ENCODE measurements at regions not wholly inside any gene's neighbourhood (a gene's known extent, or its start where the extent isn't known, plus 50 kb on each side); places are given as distances from the start of the nearest gene placed in this dataset.

DNA sequence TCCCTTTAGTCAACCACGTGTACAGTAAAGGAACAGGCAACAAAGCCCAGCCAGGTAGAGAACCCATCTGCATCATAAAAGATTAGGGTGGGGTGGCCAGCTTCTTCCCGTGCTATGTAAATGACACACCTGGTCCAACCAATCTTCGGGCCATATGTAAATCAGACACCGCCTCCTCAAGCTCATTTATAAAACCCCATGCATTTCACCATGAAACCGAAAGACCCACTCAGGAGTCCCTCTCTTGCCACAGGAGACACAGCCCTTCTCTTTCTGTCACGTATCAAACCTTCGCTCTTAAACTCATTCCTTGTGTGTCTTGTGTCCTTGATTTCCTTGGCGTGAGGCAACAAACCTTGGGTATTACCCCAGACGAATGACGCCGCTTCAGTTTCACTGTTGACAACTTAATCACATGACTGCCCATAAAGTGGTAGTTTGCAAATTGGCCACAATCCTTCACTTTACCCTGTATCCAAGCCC, 59.8 kb upstream of the TBPL2 start:
- Histone ChIP-seq H3K36me3 (ENCODE audit: control insufficient read depth in 2 of 2, insufficient read depth in 2 of 2, low read length in 2 of 2) (no peaks in the 10 kb centered on the region), H3K27ac (ENCODE audit: low read length) (no peak overlapping the region), H3K9ac (ENCODE audit: low read length in 2 of 2) (no peak overlapping the region), H3K4me3 (ENCODE audit: low read length in 2 of 2) (no peak overlapping the region), H3K27me3 (ENCODE audit: control insufficient read depth in 1 of 2, insufficient read depth in 2 of 2, low read length in 2 of 2) (peaks cover 2% of the 10 kb centered on the region in 2 donors), H3K9me3 (ENCODE audit: control insufficient read depth in 2 of 2, low read length in 2 of 2) (no peaks in the 10 kb centered on the region), H3K4me1 (ENCODE audit: control insufficient read depth, insufficient read depth, low read length) (no peaks in the 10 kb centered on the region)

DNA sequence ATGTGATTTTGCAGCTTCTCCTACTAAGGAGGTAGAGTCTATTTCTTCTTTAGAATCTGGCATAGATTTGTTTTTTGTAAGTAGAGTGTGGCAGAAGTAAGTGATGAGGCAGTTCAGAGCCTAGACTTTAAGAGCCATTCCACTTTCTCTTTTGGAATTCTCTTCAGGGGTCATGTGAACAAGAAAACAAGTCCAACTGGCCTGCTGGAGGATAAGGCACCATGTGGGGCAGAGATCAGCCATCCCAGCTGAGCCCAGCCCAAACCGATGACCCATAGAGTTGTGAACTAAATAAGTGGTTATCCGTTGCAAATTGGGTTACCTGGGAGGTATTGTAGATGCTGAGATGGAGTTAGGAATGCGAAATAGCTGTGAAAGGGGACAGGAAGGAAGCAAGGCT, 60.3 kb upstream of the TBPL2 start:
- H3K9me3 ChIP-seq (ENCODE audit: control insufficient read depth in 2 of 2, low read length in 2 of 2) = no peaks in the 10 kb centered on the region
- no peak overlapping the region for H3K9ac ChIP-seq (ENCODE audit: low read length in 2 of 2)

DNA sequence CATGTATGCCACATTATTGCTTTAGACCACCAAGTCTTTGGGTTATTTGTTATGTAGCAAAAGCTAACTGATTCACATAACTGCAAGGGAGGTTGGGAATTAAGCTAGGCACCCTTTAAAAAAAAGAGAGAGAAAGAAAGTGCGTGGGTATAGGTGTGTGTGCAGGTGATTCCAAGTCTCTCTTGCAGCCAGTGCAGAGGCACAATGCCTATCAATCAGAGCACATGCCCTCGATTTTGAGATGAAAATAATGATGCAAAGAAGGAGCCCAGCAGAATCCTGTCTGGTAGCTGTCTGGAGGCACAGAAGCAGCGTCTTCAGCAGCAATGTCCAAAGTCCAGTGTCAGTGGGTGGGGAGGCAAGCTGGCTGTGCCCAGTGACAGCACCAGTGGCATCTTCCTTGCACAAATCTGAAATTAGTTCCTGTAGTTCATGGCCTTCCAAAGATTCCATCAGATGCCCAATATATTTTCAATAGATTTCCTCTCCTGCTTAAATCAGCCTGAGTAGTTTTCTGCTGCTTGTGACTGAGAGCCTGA, 62.4 kb upstream of the TBPL2 start:
- H3K9me3 ChIP-seq (ENCODE audit: control insufficient read depth in 2 of 2, low read length in 2 of 2) = no peaks in the 10 kb centered on the region
- H3K27me3 ChIP-seq (ENCODE audit: control insufficient read depth in 1 of 2, insufficient read depth in 2 of 2, low read length in 2 of 2) = peaks cover 2% of the 10 kb centered on the region in 2 donors
- H3K4me3 ChIP-seq (ENCODE audit: low read length in 2 of 2) = no peak overlapping the region
- H3K27ac ChIP-seq (ENCODE audit: low read length) = no peak overlapping the region
- H3K4me1 ChIP-seq (ENCODE audit: control insufficient read depth, insufficient read depth, low read length) = no peaks in the 10 kb centered on the region
- no peaks in the 10 kb centered on the region for H3K36me3 ChIP-seq (ENCODE audit: control insufficient read depth in 2 of 2, insufficient read depth in 2 of 2, low read length in 2 of 2)
- no peak overlapping the region for H3K9ac ChIP-seq (ENCODE audit: low read length in 2 of 2)

More for the DNA sequence above, 60.3 kb upstream of the TBPL2 start:
- Histone ChIP-seq H3K4me3 (ENCODE audit: low read length in 2 of 2) (no peak overlapping the region), H3K4me1 (ENCODE audit: control insufficient read depth, insufficient read depth, low read length) (no peaks in the 10 kb centered on the region), H3K27me3 (ENCODE audit: control insufficient read depth in 1 of 2, insufficient read depth in 2 of 2, low read length in 2 of 2) (peaks cover 2% of the 10 kb centered on the region in 2 donors), H3K27ac (ENCODE audit: low read length) (no peak overlapping the region), H3K36me3 (ENCODE audit: control insufficient read depth in 2 of 2, insufficient read depth in 2 of 2, low read length in 2 of 2) (no peaks in the 10 kb centered on the region)

GRCh38 chr14:55505846-55506245, 65.4 kb upstream of the TBPL2 start:
- H3K4me3 ChIP-seq (ENCODE audit: low read length in 2 of 2) = no peak overlapping the region
- H3K27ac ChIP-seq (ENCODE audit: low read length) = no peak overlapping the region
- no peaks in the 10 kb centered on the region for H3K4me1 ChIP-seq (ENCODE audit: control insufficient read depth, insufficient read depth, low read length)
- no peak overlapping the region for H3K9ac ChIP-seq (ENCODE audit: low read length in 2 of 2)
- no peaks in the 10 kb centered on the region for H3K36me3 ChIP-seq (ENCODE audit: control insufficient read depth in 2 of 2, insufficient read depth in 2 of 2, low read length in 2 of 2)
- peaks cover 0 to under 1% of the 10 kb centered on the region in 2 donors for H3K9me3 ChIP-seq (ENCODE audit: control insufficient read depth in 2 of 2, low read length in 2 of 2)
- H3K27me3 ChIP-seq (ENCODE audit: control insufficient read depth in 1 of 2, insufficient read depth in 2 of 2, low read length in 2 of 2) = peaks cover 0 to under 1% of the 10 kb centered on the region in 2 donors

- no peaks in the 10 kb centered on the region for H3K36me3 ChIP-seq (ENCODE audit: control insufficient read depth in 2 of 2, insufficient read depth in 2 of 2, low read length in 2 of 2)
- H3K4me3 ChIP-seq (ENCODE audit: low read length in 2 of 2) = no peak overlapping the region
- no peaks in the 10 kb centered on the region for H3K27me3 ChIP-seq (ENCODE audit: control insufficient read depth in 1 of 2, insufficient read depth in 2 of 2, low read length in 2 of 2)
- H3K9me3 ChIP-seq (ENCODE audit: control insufficient read depth in 2 of 2, low read length in 2 of 2) = peaks cover 0 to 3% of the 10 kb centered on the region in 2 donors
- no peak overlapping the region for H3K27ac ChIP-seq (ENCODE audit: low read length)
- H3K9ac ChIP-seq (ENCODE audit: low read length in 2 of 2) = no peak overlapping the region
- no peaks in the 10 kb centered on the region for H3K4me1 ChIP-seq (ENCODE audit: control insufficient read depth, insufficient read depth, low read length)
These were observed 68.3 kb upstream of the TBPL2 start for GRCh38 chr14:55508676-55509075.

DNA sequence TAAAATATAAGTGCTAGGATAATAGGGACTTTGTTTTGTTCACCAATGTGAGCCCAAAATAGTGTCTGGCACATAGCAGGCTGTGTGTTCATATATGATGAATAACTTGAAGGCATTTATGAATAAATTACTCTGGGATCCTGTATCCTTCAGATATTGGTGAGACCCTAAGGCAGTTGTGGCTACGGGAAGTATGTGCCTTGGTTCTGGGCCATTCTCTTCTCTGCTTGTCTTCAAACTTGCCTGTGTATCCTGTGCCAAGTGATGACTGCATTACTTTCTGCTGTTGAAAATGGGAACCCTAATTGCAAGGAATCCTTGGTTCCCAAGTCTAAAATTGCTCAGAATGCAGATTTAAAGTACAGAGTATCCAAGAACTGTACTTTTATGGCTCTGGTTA, 67.6 kb upstream of the KTN1 start:
- Histone ChIP-seq H3K9me3 (ENCODE audit: control insufficient read depth in 2 of 2, low read length in 2 of 2) (peaks cover 0 to 3% of the 10 kb centered on the region in 2 donors), H3K9ac (ENCODE audit: low read length in 2 of 2) (no peak overlapping the region), H3K27ac (ENCODE audit: low read length) (no peak overlapping the region), H3K27me3 (ENCODE audit: control insufficient read depth in 1 of 2, insufficient read depth in 2 of 2, low read length in 2 of 2) (no peaks in the 10 kb centered on the region), H3K4me3 (ENCODE audit: low read length in 2 of 2) (no peak overlapping the region), H3K4me1 (ENCODE audit: control insufficient read depth, insufficient read depth, low read length) (peaks cover 3% of the 10 kb centered on the region), H3K36me3 (ENCODE audit: control insufficient read depth in 2 of 2, insufficient read depth in 2 of 2, low read length in 2 of 2) (no peaks in the 10 kb centered on the region)

DNA sequence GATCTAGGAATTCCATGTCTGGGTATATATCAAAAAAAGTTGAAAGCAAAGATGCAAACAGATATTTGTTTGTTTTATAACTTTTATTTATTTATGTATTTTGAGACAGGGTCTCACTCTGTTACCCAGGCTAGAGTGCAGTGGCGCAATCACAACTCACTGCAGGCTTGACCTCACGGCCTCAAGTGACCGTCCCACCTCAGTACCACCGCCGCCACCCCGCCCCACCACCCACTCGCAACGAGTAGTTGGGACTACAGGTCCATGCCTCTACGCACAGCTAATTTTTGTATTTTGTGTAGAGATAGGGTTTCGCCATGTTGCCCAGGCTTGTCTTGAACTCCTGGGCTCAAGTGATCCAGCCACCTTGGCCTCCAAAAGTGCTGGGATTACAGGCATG, 66.5 kb upstream of the KTN1 start:
- no peak overlapping the region for H3K4me3 ChIP-seq (ENCODE audit: low read length in 2 of 2)
- no peak overlapping the region for H3K27ac ChIP-seq (ENCODE audit: low read length)
- peaks cover 3% of the 10 kb centered on the region for H3K4me1 ChIP-seq (ENCODE audit: control insufficient read depth, insufficient read depth, low read length)
- no peaks in the 10 kb centered on the region for H3K36me3 ChIP-seq (ENCODE audit: control insufficient read depth in 2 of 2, insufficient read depth in 2 of 2, low read length in 2 of 2)
- no peak overlapping the region for H3K9ac ChIP-seq (ENCODE audit: low read length in 2 of 2)
- H3K9me3 ChIP-seq (ENCODE audit: control insufficient read depth in 2 of 2, low read length in 2 of 2) = peaks cover 0 to 3% of the 10 kb centered on the region in 2 donors
- H3K27me3 ChIP-seq (ENCODE audit: control insufficient read depth in 1 of 2, insufficient read depth in 2 of 2, low read length in 2 of 2) = no peaks in the 10 kb centered on the region

- Histone ChIP-seq H3K27me3 (ENCODE audit: control insufficient read depth in 1 of 2, insufficient read depth in 2 of 2, low read length in 2 of 2) (no peaks in the 10 kb centered on the region), H3K36me3 (ENCODE audit: control insufficient read depth in 2 of 2, insufficient read depth in 2 of 2, low read length in 2 of 2) (no peaks in the 10 kb centered on the region), H3K9me3 (ENCODE audit: control insufficient read depth in 2 of 2, low read length in 2 of 2) (peaks cover 0 to 3% of the 10 kb centered on the region in 2 donors), H3K4me3 (ENCODE audit: low read length in 2 of 2) (peak overlapping the region in 1 of 2 donors; percentile 52), H3K4me1 (ENCODE audit: control insufficient read depth, insufficient read depth, low read length) (peaks cover 3% of the 10 kb centered on the region), H3K27ac (ENCODE audit: low read length) (no peak overlapping the region), H3K9ac (ENCODE audit: low read length in 2 of 2) (no peak overlapping the region)
These were observed 65.1 kb upstream of the KTN1 start for GRCh38 chr14:55514819-55515490.

DNA sequence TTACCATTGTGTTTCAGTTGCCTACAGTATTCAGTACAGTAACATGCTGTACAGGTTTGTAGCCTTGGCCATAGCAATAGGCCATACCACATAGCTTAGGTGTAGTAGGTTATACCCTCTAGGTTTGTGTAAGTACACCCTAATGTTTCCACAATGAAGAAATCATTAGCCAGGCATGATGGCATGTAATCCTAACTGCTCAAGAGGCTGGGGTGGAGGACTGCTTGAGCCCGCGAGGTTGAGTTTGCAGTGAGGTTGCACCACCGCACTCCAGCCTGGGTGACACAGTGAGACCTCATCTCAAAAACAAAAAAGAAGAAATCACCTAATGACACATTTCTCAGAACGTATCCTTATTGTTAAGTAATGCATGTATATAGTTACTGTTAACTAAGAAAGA, 63.2 kb upstream of the KTN1 start:
- no peaks in the 10 kb centered on the region for H3K9me3 ChIP-seq (ENCODE audit: control insufficient read depth in 2 of 2, low read length in 2 of 2)
- H3K27ac ChIP-seq (ENCODE audit: low read length) = no peak overlapping the region
- H3K4me3 ChIP-seq (ENCODE audit: low read length in 2 of 2) = no peak overlapping the region

GRCh38 chr14:55518391-55518790, 61.6 kb upstream of the KTN1 start:
- Histone ChIP-seq H3K36me3 (ENCODE audit: control insufficient read depth in 2 of 2, insufficient read depth in 2 of 2, low read length in 2 of 2) (no peaks in the 10 kb centered on the region), H3K9ac (ENCODE audit: low read length in 2 of 2) (no peak overlapping the region), H3K27me3 (ENCODE audit: control insufficient read depth in 1 of 2, insufficient read depth in 2 of 2, low read length in 2 of 2) (no peaks in the 10 kb centered on the region), H3K4me1 (ENCODE audit: control insufficient read depth, insufficient read depth, low read length) (peaks cover 3% of the 10 kb centered on the region), H3K27ac (ENCODE audit: low read length) (no peak overlapping the region), H3K4me3 (ENCODE audit: low read length in 2 of 2) (no peak overlapping the region), H3K9me3 (ENCODE audit: control insufficient read depth in 2 of 2, low read length in 2 of 2) (no peaks in the 10 kb centered on the region)

More for the DNA sequence above, 63.2 kb upstream of the KTN1 start:
- Histone ChIP-seq H3K36me3 (ENCODE audit: control insufficient read depth in 2 of 2, insufficient read depth in 2 of 2, low read length in 2 of 2) (no peaks in the 10 kb centered on the region), H3K9ac (ENCODE audit: low read length in 2 of 2) (no peak overlapping the region), H3K4me1 (ENCODE audit: control insufficient read depth, insufficient read depth, low read length) (peaks cover 3% of the 10 kb centered on the region), H3K27me3 (ENCODE audit: control insufficient read depth in 1 of 2, insufficient read depth in 2 of 2, low read length in 2 of 2) (no peaks in the 10 kb centered on the region)

GRCh38 chr14:55519473-55520080, 60.4 kb upstream of the KTN1 start:
- Histone ChIP-seq H3K9me3 (ENCODE audit: control insufficient read depth in 2 of 2, low read length in 2 of 2) (no peaks in the 10 kb centered on the region), H3K27ac (ENCODE audit: low read length) (no peak overlapping the region), H3K9ac (ENCODE audit: low read length in 2 of 2) (no peak overlapping the region), H3K4me3 (ENCODE audit: low read length in 2 of 2) (no peak overlapping the region), H3K36me3 (ENCODE audit: control insufficient read depth in 2 of 2, insufficient read depth in 2 of 2, low read length in 2 of 2) (no peaks in the 10 kb centered on the region), H3K4me1 (ENCODE audit: control insufficient read depth, insufficient read depth, low read length) (peaks cover 3% of the 10 kb centered on the region), H3K27me3 (ENCODE audit: control insufficient read depth in 1 of 2, insufficient read depth in 2 of 2, low read length in 2 of 2) (no peaks in the 10 kb centered on the region)

Measured in stomach smooth muscle (tissue), 2 donors.